ENCODE measurements at regions not wholly inside any gene's neighbourhood (a gene's known extent, or its start where the extent isn't known, plus 50 kb on each side); places are given as distances from the start of the nearest gene placed in this dataset.

DNA sequence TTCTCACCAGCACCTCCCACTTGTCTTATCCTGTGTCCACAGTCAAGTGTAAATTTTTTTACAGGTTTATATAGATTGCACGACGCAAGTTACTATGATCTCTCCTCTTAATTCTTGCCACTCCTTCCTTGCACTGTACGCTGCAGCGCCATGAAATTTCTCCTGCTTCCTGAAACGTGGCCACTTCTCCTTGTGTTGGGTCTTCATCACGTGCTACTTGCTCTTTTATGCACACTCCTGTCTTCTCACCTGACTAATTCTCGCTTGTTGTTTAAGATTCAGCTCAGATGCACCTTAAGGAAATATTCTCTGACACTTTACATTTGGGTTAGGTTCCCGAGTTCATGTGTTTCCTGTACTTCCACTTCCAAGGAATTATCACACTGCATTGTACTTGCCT, 76.5 kb upstream of the ODAD2 start:
- no peaks in the 10 kb centered on the region for H3K4me1 ChIP-seq (ENCODE audit: control insufficient read depth, low read length)
- H3K27me3 ChIP-seq (ENCODE audit: control insufficient read depth, low read length) = no peaks in the 10 kb centered on the region
- H3K79me2 ChIP-seq (ENCODE audit: control insufficient read depth, low read length) = no peaks in the 10 kb centered on the region
- TF ChIP-seq, protein P1, sequence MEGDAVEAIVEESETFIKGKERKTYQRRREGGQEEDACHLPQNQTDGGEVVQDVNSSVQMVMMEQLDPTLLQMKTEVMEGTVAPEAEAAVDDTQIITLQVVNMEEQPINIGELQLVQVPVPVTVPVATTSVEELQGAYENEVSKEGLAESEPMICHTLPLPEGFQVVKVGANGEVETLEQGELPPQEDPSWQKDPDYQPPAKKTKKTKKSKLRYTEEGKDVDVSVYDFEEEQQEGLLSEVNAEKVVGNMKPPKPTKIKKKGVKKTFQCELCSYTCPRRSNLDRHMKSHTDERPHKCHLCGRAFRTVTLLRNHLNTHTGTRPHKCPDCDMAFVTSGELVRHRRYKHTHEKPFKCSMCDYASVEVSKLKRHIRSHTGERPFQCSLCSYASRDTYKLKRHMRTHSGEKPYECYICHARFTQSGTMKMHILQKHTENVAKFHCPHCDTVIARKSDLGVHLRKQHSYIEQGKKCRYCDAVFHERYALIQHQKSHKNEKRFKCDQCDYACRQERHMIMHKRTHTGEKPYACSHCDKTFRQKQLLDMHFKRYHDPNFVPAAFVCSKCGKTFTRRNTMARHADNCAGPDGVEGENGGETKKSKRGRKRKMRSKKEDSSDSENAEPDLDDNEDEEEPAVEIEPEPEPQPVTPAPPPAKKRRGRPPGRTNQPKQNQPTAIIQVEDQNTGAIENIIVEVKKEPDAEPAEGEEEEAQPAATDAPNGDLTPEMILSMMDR (IDR thresholded peaks at IDR 0.05; ENCODE audit: low read depth, low read length, poor library complexity, severe bottlenecking) = no peak
- TF ChIP-seq EZH2phosphoT487 (IDR thresholded peaks at IDR 0.05; ENCODE audit: borderline replicate concordance, low read length) = no peak
- H3K4me3 ChIP-seq (ENCODE audit: low read length) = no peak overlapping the region
- no peaks in the 10 kb centered on the region for H3K9me2 ChIP-seq (replicated peaks; ENCODE audit: control insufficient read depth, low read length)
- no peak overlapping the region for H3K27ac ChIP-seq (ENCODE audit: low read depth, low read length)
- no peaks in the 10 kb centered on the region for H4K20me1 ChIP-seq (ENCODE audit: control insufficient read depth, insufficient read depth, low read depth, low read length)
- H3F3A ChIP-seq (ENCODE audit: control insufficient read depth, insufficient read depth) = no peaks in the 10 kb centered on the region
- H3K36me3 ChIP-seq (ENCODE audit: control insufficient read depth, low read length) = no peaks in the 10 kb centered on the region
- H3K9me3 ChIP-seq (ENCODE audit: control insufficient read depth, insufficient read depth, low read length) = no peaks in the 10 kb centered on the region; the same call in 1 of the 2 replicates
- H3K4me2 ChIP-seq (ENCODE audit: low read length) = no peak overlapping the region

DNA sequence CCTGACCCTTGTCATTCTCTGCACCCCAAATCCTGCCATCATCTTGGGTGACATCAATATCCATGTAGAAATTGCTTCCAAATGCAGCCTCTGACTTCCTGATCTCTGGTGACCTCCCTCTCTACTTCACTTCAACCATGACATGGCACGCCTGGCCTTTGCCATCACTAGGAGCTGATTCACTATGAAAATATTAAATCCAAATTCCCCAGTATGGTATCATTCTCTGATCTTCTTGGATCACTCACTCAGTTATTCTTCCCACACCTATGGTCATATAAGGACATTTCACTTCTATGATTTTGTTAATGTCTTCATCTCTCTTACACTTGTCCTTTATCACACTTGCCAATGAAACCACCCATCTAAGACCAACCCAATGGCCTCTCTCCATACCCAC, 73.7 kb upstream of the ODAD2 start:
- H3F3A ChIP-seq (ENCODE audit: control insufficient read depth, insufficient read depth) = no peaks in the 10 kb centered on the region
- no peak overlapping the region for H3K27ac ChIP-seq (ENCODE audit: low read depth, low read length)
- no peaks in the 10 kb centered on the region for H3K36me3 ChIP-seq (ENCODE audit: control insufficient read depth, low read length)
- H3K4me1 ChIP-seq (ENCODE audit: control insufficient read depth, low read length) = no peaks in the 10 kb centered on the region
- H3K9me2 ChIP-seq (replicated peaks; ENCODE audit: control insufficient read depth, low read length) = no peaks in the 10 kb centered on the region
- H3K27me3 ChIP-seq (ENCODE audit: control insufficient read depth, low read length) = no peaks in the 10 kb centered on the region
- H4K20me1 ChIP-seq (ENCODE audit: control insufficient read depth, insufficient read depth, low read depth, low read length) = no peaks in the 10 kb centered on the region
- no peaks in the 10 kb centered on the region for H3K79me2 ChIP-seq (ENCODE audit: control insufficient read depth, low read length)
- TF ChIP-seq, protein P1 (IDR thresholded peaks at IDR 0.05; ENCODE audit: low read depth, low read length, poor library complexity, severe bottlenecking) = no peak
- no peak for TF ChIP-seq EZH2phosphoT487 (IDR thresholded peaks at IDR 0.05; ENCODE audit: borderline replicate concordance, low read length)
- no peak overlapping the region for H3K4me3 ChIP-seq (ENCODE audit: low read length)
- no peaks in the 10 kb centered on the region; the same call in 1 of the 2 replicates for H3K9me3 ChIP-seq (ENCODE audit: control insufficient read depth, insufficient read depth, low read length)
- H3K4me2 ChIP-seq (ENCODE audit: low read length) = no peak overlapping the region

DNA sequence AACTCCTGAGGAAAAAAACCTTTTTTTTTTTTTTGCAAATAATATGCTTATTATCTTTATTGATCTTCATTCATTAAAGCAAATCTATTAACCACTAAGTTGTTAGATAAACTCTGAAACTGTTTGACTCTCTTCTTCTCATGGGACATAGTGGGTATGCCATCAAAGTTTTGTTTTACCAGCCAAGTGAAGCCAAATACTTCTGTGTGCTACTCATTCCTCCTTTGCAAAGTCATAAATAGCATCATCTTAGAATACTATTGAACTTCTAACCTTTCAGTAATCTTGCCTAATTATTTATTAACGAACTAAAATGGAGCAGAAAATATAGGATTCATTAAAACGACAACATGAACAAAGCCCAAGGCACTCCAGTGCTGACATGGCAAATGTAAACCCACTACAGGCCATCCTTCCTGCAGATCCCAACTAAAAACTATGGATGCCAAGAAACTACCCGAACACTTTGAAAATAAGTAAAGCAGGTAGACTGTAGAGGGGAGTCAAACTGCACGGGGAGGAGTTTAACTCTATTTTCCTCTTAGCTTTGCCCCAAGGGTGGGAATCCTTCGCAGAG, 61.2 kb upstream of the ODAD2 start:
- H3K4me2 ChIP-seq (ENCODE audit: low read length) = no peak overlapping the region
- no peaks in the 10 kb centered on the region for H3K79me2 ChIP-seq (ENCODE audit: control insufficient read depth, low read length)
- H3K27me3 ChIP-seq (ENCODE audit: control insufficient read depth, low read length) = no peaks in the 10 kb centered on the region
- H3K9me3 ChIP-seq (ENCODE audit: control insufficient read depth, insufficient read depth, low read length) = no peaks in the 10 kb centered on the region
- H4K20me1 ChIP-seq (ENCODE audit: control insufficient read depth, insufficient read depth, low read depth, low read length) = no peaks in the 10 kb centered on the region
- no peaks in the 10 kb centered on the region for H3F3A ChIP-seq (ENCODE audit: control insufficient read depth, insufficient read depth)
- H3K27ac ChIP-seq (ENCODE audit: low read depth, low read length) = no peak overlapping the region
- no peak overlapping the region for H3K4me3 ChIP-seq (ENCODE audit: low read length)
- TF ChIP-seq, protein P1 (IDR thresholded peaks at IDR 0.05; ENCODE audit: low read depth, low read length, poor library complexity, severe bottlenecking) = no peak
- TF ChIP-seq EZH2phosphoT487 (IDR thresholded peaks at IDR 0.05; ENCODE audit: borderline replicate concordance, low read length) = no peak
- H3K36me3 ChIP-seq (ENCODE audit: control insufficient read depth, low read length) = no peaks in the 10 kb centered on the region
- no peaks in the 10 kb centered on the region for H3K4me1 ChIP-seq (ENCODE audit: control insufficient read depth, low read length)
- H3K9me2 ChIP-seq (replicated peaks; ENCODE audit: control insufficient read depth, low read length) = no peaks in the 10 kb centered on the region
